Activated CD4-positive, CD25-positive, alpha-beta regulatory T cell treated with anti-CD3 and anti-CD28 coated beads, Interleukin-2, amount 50 U/mL, for 16 hours (primary cell): ENCODE measurements at regions not wholly inside any gene's neighbourhood (a gene's known extent, or its start where the extent isn't known, plus 50 kb on each side); places are given as distances from the start of the nearest gene placed in this dataset.

Experiments
- DNase-seq: peaks from one replicate; pipeline ENCODE4 v3.0.0-alpha.2; 2020; ENCODE audit warnings: low read depth, low spot score

- DNase-seq, result no peak
Observed at GRCh38 chr18:47758000-47758399, 172.5 kb downstream of the SMAD2 start.

- peak; percentile 21 for DNase-seq
Observed at GRCh38 chr18:47756364-47757016, 174.0 kb downstream of the SMAD2 start.

GRCh38 chr18:47755102-47755456 lies 175.4 kb downstream of the SMAD2 start:
- DNase-seq, result no peak

GRCh38 chr18:47754311-47755101 lies 176.0 kb downstream of the SMAD2 start:
- DNase-seq, result no peak

GRCh38 chr18:47752796-47753645 lies 177.4 kb downstream of the SMAD2 start:
- no peak for DNase-seq

- DNase-seq, result no peak
Observed at GRCh38 chr18:47750889-47751423, 179.5 kb downstream of the SMAD2 start.

- DNase-seq, result no peak
Observed at GRCh38 chr18:47749600-47749973, 180.9 kb downstream of the SMAD2 start.

GRCh38 chr18:47748847-47749599 lies 181.4 kb downstream of the SMAD2 start:
- DNase-seq, result peak; percentile 67

GRCh38 chr18:47748093-47748796 lies 182.2 kb downstream of the SMAD2 start:
- no peak for DNase-seq

- no peak for DNase-seq
Observed at GRCh38 chr18:47747260-47747795, 183.1 kb downstream of the SMAD2 start.

- DNase-seq, result no peak
Observed at GRCh38 chr18:47746615-47747014, 183.8 kb downstream of the SMAD2 start.

- DNase-seq, result no peak
Observed at GRCh38 chr18:47745227-47745626, 185.2 kb downstream of the SMAD2 start.

- DNase-seq, result no peak
Observed at GRCh38 chr18:47737956-47738355, 192.5 kb downstream of the SMAD2 start.

- DNase-seq, result no peak
Observed at GRCh38 chr18:47737198-47737830, 193.1 kb downstream of the SMAD2 start.

GRCh38 chr18:47736376-47737140 lies 193.9 kb downstream of the SMAD2 start:
- no peak for DNase-seq

GRCh38 chr18:47735041-47735702 lies 195.3 kb downstream of the SMAD2 start:
- DNase-seq, result no peak

- no peak for DNase-seq
Observed at GRCh38 chr18:47731276-47731675, 199.2 kb downstream of the SMAD2 start.

GRCh38 chr18:47730795-47731194 lies 199.7 kb downstream of the SMAD2 start:
- no peak for DNase-seq

- no peak for DNase-seq
Observed at GRCh38 chr18:47729356-47729755, 201.1 kb downstream of the SMAD2 start.
